ENCODE measurements at regions not wholly inside any gene's neighbourhood (a gene's known extent, or its start where the extent isn't known, plus 50 kb on each side); places are given as distances from the start of the nearest gene placed in this dataset.

GRCh38 chr1:192099328-192099727 lies 58.9 kb upstream of the RGS18 start:
- Histone ChIP-seq H3K9ac (ENCODE audit: low read length) (no peak overlapping the region), H3K27ac (ENCODE audit: low read length) (no peak overlapping the region)

GRCh38 chr1:192100686-192101468 lies 57.4 kb upstream of the RGS18 start:
- H2AFZ ChIP-seq (ENCODE audit: low read depth, low read length) = no peak overlapping the region
- TF ChIP-seq CTCF (IDR thresholded peaks at IDR 0.05; ENCODE audit: low read depth, low read length) (no peak), EZH2phosphoT487 (IDR thresholded peaks at IDR 0.05; ENCODE audit: low read depth) (no peak)
- H3K4me2 ChIP-seq (ENCODE audit: low read length) = no peak overlapping the region

More at GRCh38 chr1:192099328-192099727, 58.9 kb upstream of the RGS18 start:
- no peaks in the 10 kb centered on the region for H3K79me2 ChIP-seq (ENCODE audit: low read length)
- H3K4me3 ChIP-seq (ENCODE audit: low read length) = no peak overlapping the region
- no peaks in the 10 kb centered on the region for H4K20me1 ChIP-seq (ENCODE audit: insufficient read depth, low read length)
- no peak for TF ChIP-seq EZH2phosphoT487 (IDR thresholded peaks at IDR 0.05; ENCODE audit: low read depth)
- TF ChIP-seq CTCF (IDR thresholded peaks at IDR 0.05; ENCODE audit: low read depth, low read length) = no peak
- H3K4me2 ChIP-seq (ENCODE audit: low read length) = no peak overlapping the region
- H3K9me3 ChIP-seq (ENCODE audit: insufficient read depth, low read length) = no peaks in the 10 kb centered on the region
- H3K4me1 ChIP-seq (ENCODE audit: low read length) = no peaks in the 10 kb centered on the region
- no peak overlapping the region for H2AFZ ChIP-seq (ENCODE audit: low read depth, low read length)
- H3K36me3 ChIP-seq (replicated peaks; ENCODE audit: low read depth, low read length) = no peaks in the 10 kb centered on the region
- H3K27me3 ChIP-seq (ENCODE audit: low read depth, low read length) = no peaks in the 10 kb centered on the region

GRCh38 chr1:192104128-192104527 lies 54.1 kb upstream of the RGS18 start:
- Histone ChIP-seq H3K36me3 (replicated peaks; ENCODE audit: low read depth, low read length) (no peaks in the 10 kb centered on the region), H2AFZ (ENCODE audit: low read depth, low read length) (no peak overlapping the region), H3K27me3 (ENCODE audit: low read depth, low read length) (no peaks in the 10 kb centered on the region), H3K9ac (ENCODE audit: low read length) (no peak overlapping the region), H3K4me1 (ENCODE audit: low read length) (no peaks in the 10 kb centered on the region), H3K9me3 (ENCODE audit: insufficient read depth, low read length) (no peaks in the 10 kb centered on the region), H3K4me2 (ENCODE audit: low read length) (no peak overlapping the region), H4K20me1 (ENCODE audit: insufficient read depth, low read length) (no peaks in the 10 kb centered on the region), H3K4me3 (ENCODE audit: low read length) (no peak overlapping the region), H3K79me2 (ENCODE audit: low read length) (no peaks in the 10 kb centered on the region), H3K27ac (ENCODE audit: low read length) (no peak overlapping the region)
- TF ChIP-seq CTCF (IDR thresholded peaks at IDR 0.05; ENCODE audit: low read depth, low read length) = no peak
- TF ChIP-seq EZH2phosphoT487 (IDR thresholded peaks at IDR 0.05; ENCODE audit: low read depth) = no peak

More at GRCh38 chr1:192100686-192101468, 57.4 kb upstream of the RGS18 start:
- H3K9me3 ChIP-seq (ENCODE audit: insufficient read depth, low read length) = no peaks in the 10 kb centered on the region
- H3K4me3 ChIP-seq (ENCODE audit: low read length) = no peak overlapping the region
- H3K4me1 ChIP-seq (ENCODE audit: low read length) = no peaks in the 10 kb centered on the region
- no peaks in the 10 kb centered on the region for H3K79me2 ChIP-seq (ENCODE audit: low read length)
- H3K27ac ChIP-seq (ENCODE audit: low read length) = no peak overlapping the region
- no peaks in the 10 kb centered on the region for H3K27me3 ChIP-seq (ENCODE audit: low read depth, low read length)
- H3K36me3 ChIP-seq (replicated peaks; ENCODE audit: low read depth, low read length) = no peaks in the 10 kb centered on the region
- no peaks in the 10 kb centered on the region for H4K20me1 ChIP-seq (ENCODE audit: insufficient read depth, low read length)
- no peak overlapping the region for H3K9ac ChIP-seq (ENCODE audit: low read length)

GRCh38 chr1:192104852-192105251 lies 53.4 kb upstream of the RGS18 start:
- no peaks in the 10 kb centered on the region for H3K4me1 ChIP-seq (ENCODE audit: low read length)
- no peak overlapping the region for H3K4me3 ChIP-seq (ENCODE audit: low read length)
- H4K20me1 ChIP-seq (ENCODE audit: insufficient read depth, low read length) = no peaks in the 10 kb centered on the region
- H3K27me3 ChIP-seq (ENCODE audit: low read depth, low read length) = no peaks in the 10 kb centered on the region
- no peak overlapping the region for H3K27ac ChIP-seq (ENCODE audit: low read length)
- no peaks in the 10 kb centered on the region for H3K79me2 ChIP-seq (ENCODE audit: low read length)
- TF ChIP-seq CTCF (IDR thresholded peaks at IDR 0.05; ENCODE audit: low read depth, low read length) = no peak
- no peak for TF ChIP-seq EZH2phosphoT487 (IDR thresholded peaks at IDR 0.05; ENCODE audit: low read depth)
- no peak overlapping the region for H2AFZ ChIP-seq (ENCODE audit: low read depth, low read length)
- H3K4me2 ChIP-seq (ENCODE audit: low read length) = no peak overlapping the region
- H3K9ac ChIP-seq (ENCODE audit: low read length) = no peak overlapping the region
- H3K36me3 ChIP-seq (replicated peaks; ENCODE audit: low read depth, low read length) = no peaks in the 10 kb centered on the region
- no peaks in the 10 kb centered on the region for H3K9me3 ChIP-seq (ENCODE audit: insufficient read depth, low read length)
